ENCODE measurements at regions not wholly inside any gene's neighbourhood (a gene's known extent, or its start where the extent isn't known, plus 50 kb on each side); places are given as distances from the start of the nearest gene placed in this dataset.

GRCh38 chr4:17189401-17189720 lies 290.9 kb upstream of the LDB2 start:
- TF ChIP-seq CTCF (IDR thresholded peaks at IDR 0.05; ENCODE audit: poor library complexity, severe bottlenecking), result no peak
- ATAC-seq (ENCODE audit: low read depth) (no peak), DNase-seq (ENCODE audit: low spot score) (no peak)
- Histone ChIP-seq H3K9me3 (ENCODE audit: severe bottlenecking) (no peaks in the 10 kb centered on the region), H3K36me3 (ENCODE audit: low read depth) (no peaks in the 10 kb centered on the region), H3K27me3 (ENCODE audit: insufficient read depth, poor library complexity, severe bottlenecking) (no peaks in the 10 kb centered on the region), H3K4me1 (ENCODE audit: insufficient read depth, poor library complexity, severe bottlenecking) (no peaks in the 10 kb centered on the region), H3K27ac (ENCODE audit: poor library complexity, severe bottlenecking) (no peak overlapping the region), H3K4me3 (ENCODE audit: severe bottlenecking) (no peak overlapping the region)

GRCh38 chr4:17188547-17189400 lies 290.3 kb upstream of the LDB2 start:
- DNase-seq (ENCODE audit: low spot score) (no peak), ATAC-seq (ENCODE audit: low read depth) (no peak)
- Histone ChIP-seq H3K27ac (ENCODE audit: poor library complexity, severe bottlenecking) (no peak overlapping the region), H3K27me3 (ENCODE audit: insufficient read depth, poor library complexity, severe bottlenecking) (no peaks in the 10 kb centered on the region), H3K4me3 (ENCODE audit: severe bottlenecking) (no peak overlapping the region), H3K9me3 (ENCODE audit: severe bottlenecking) (no peaks in the 10 kb centered on the region), H3K4me1 (ENCODE audit: insufficient read depth, poor library complexity, severe bottlenecking) (no peaks in the 10 kb centered on the region), H3K36me3 (ENCODE audit: low read depth) (no peaks in the 10 kb centered on the region)
- TF ChIP-seq CTCF (IDR thresholded peaks at IDR 0.05; ENCODE audit: poor library complexity, severe bottlenecking), result no peak

- TF ChIP-seq CTCF (IDR thresholded peaks at IDR 0.05; ENCODE audit: poor library complexity, severe bottlenecking), result no peak
- H3K4me3 ChIP-seq (ENCODE audit: severe bottlenecking), result no peak overlapping the region
- ATAC-seq (ENCODE audit: low read depth), result no peak
- H3K27me3 ChIP-seq (ENCODE audit: insufficient read depth, poor library complexity, severe bottlenecking), result no peaks in the 10 kb centered on the region
- no peak overlapping the region for H3K27ac ChIP-seq (ENCODE audit: poor library complexity, severe bottlenecking)
- no peaks in the 10 kb centered on the region for H3K9me3 ChIP-seq (ENCODE audit: severe bottlenecking)
- no peaks in the 10 kb centered on the region for H3K4me1 ChIP-seq (ENCODE audit: insufficient read depth, poor library complexity, severe bottlenecking)
- no peaks in the 10 kb centered on the region for H3K36me3 ChIP-seq (ENCODE audit: low read depth)
- DNase-seq (ENCODE audit: low spot score), result no peak
Measured at GRCh38 chr4:17188125-17188524, 289.7 kb upstream of the LDB2 start.

GRCh38 chr4:17187003-17187402 lies 288.6 kb upstream of the LDB2 start:
- H3K9me3 ChIP-seq (ENCODE audit: severe bottlenecking), result no peaks in the 10 kb centered on the region
- H3K27me3 ChIP-seq (ENCODE audit: insufficient read depth, poor library complexity, severe bottlenecking), result no peaks in the 10 kb centered on the region
- H3K27ac ChIP-seq (ENCODE audit: poor library complexity, severe bottlenecking), result no peak overlapping the region
- DNase-seq (ENCODE audit: low spot score) (no peak), ATAC-seq (ENCODE audit: low read depth) (no peak)
- no peak for TF ChIP-seq CTCF (IDR thresholded peaks at IDR 0.05; ENCODE audit: poor library complexity, severe bottlenecking)
- H3K36me3 ChIP-seq (ENCODE audit: low read depth), result no peaks in the 10 kb centered on the region
- no peaks in the 10 kb centered on the region for H3K4me1 ChIP-seq (ENCODE audit: insufficient read depth, poor library complexity, severe bottlenecking)
- H3K4me3 ChIP-seq (ENCODE audit: severe bottlenecking), result no peak overlapping the region

GRCh38 chr4:17182888-17183287 lies 284.4 kb upstream of the LDB2 start:
- no peaks in the 10 kb centered on the region for H3K36me3 ChIP-seq (ENCODE audit: low read depth)
- DNase-seq (ENCODE audit: low spot score) (no peak), ATAC-seq (ENCODE audit: low read depth) (no peak)
- H3K27me3 ChIP-seq (ENCODE audit: insufficient read depth, poor library complexity, severe bottlenecking), result no peaks in the 10 kb centered on the region
- H3K4me1 ChIP-seq (ENCODE audit: insufficient read depth, poor library complexity, severe bottlenecking), result no peaks in the 10 kb centered on the region
- no peaks in the 10 kb centered on the region for H3K9me3 ChIP-seq (ENCODE audit: severe bottlenecking)
- no peak overlapping the region for H3K4me3 ChIP-seq (ENCODE audit: severe bottlenecking)
- no peak overlapping the region for H3K27ac ChIP-seq (ENCODE audit: poor library complexity, severe bottlenecking)
- TF ChIP-seq CTCF (IDR thresholded peaks at IDR 0.05; ENCODE audit: poor library complexity, severe bottlenecking), result no peak

Measured in RWPE2 (cell line).